HG02852 (cell line): ENCODE measurements at regions not wholly inside any gene's neighbourhood (a gene's known extent, or its start where the extent isn't known, plus 50 kb on each side); places are given as distances from the start of the nearest gene placed in this dataset.

Experiments used
- ATAC-seq: cut with Tn5 transposase; IDR thresholded peaks from one replicate; pipeline ENCODE4 v1.9.1; 2021; ENCODE audit warnings: mild to moderate bottlenecking, moderate library complexity; ENCODE audit not compliant: unreplicated experiment

DNA sequence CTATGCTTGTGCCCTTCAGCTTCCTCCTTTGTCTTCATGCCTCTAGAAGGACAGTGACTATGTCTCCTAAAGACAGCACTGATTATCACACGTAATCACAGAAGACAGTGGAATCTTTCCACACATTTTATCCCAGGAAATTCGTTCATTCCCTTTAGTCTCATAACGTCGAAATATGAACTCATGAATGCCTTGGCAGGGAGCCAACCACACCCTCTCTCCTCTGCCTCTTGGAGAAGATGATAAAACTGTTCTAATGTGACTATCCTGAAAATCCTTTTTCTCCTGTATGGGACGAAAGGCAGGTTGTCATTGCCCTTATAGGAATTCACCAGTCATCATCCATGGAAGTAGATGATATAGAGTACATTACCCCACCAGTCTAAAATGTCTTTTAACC is 726.6 kb upstream of the FANCL start:
- ATAC-seq, result no peak

- ATAC-seq, result no peak
These were observed 724.5 kb upstream of the FANCL start for GRCh38 chr2:58965602-58966001.

DNA sequence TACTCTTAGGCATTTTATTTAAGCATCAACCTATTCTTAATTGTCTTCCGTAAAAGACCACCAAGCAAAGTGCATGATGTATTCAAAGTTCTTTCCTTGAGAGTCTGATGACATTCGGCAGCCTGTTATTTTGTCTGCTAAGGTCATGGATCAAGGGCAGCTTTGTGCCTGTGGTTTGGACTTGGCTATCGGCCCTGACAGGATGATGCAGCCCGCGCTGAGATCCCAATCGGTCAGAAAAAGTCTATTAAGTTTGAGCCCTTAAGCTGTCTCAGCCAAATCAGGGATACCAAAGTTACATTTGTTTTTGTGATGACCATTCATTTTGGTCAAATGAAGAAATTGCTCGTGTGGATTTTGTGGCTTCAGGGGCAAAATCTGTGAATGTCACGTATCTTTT is 718.9 kb upstream of the FANCL start:
- ATAC-seq, result no peak

GRCh38 chr2:58957188-58957840 is 716.2 kb upstream of the FANCL start:
- no peak for ATAC-seq

- no peak for ATAC-seq
These were observed 713.8 kb upstream of the FANCL start for GRCh38 chr2:58954880-58955385.

GRCh38 chr2:58951722-58952121 is 710.6 kb upstream of the FANCL start:
- no peak for ATAC-seq

DNA sequence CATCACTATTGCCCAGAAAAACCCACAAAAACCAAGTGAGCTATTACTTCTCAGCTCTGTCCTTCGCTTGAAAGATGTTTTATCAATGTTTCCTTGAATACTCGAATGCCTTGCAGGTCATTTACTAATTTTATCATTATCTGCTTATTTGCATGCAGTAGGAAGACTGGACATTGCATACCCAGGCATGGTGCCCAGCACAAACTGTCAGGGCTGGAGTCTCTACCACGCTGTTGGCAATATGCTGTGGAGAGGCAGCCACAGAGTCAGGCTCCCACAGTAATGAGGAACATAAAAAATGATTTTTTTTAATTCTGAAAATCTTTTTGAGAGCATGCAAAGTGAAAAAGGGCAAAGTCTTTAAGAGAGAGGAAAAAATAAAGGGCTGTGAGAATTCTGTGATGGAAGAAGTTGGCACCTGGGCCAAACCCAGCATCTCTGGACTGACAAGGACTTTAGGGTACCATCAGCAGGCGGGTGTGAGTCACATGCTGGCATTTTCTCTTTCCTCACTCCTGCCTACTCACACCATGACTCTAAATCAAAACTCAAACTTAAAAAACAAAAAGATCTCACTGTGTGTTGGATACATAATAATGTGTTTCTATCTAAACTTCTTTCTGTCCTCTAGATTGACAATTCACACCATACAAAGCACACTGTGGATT is 709.8 kb upstream of the FANCL start:
- ATAC-seq, result no peak

DNA sequence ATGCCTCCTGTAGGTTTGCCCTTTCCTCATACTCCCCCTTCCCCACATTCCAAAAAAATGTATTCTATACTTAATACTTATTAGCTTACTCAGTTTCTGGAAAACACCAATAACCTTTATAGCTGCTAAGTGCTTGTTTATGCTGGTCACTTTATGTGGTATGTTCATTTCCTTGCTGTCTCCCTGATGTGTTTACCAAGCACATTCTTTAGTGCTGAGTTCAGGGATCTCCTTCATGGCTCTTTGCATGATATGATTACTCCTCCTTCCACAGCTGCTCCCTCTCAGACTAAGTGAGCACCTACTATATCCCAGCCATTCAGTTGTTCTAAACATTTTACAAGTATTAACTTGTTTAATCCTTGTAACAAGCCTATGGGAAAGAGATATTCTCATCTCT is 698.3 kb upstream of the FANCL start:
- no peak for ATAC-seq

- ATAC-seq, result no peak
These were observed 697.9 kb upstream of the FANCL start for GRCh38 chr2:58938988-58939387.

DNA sequence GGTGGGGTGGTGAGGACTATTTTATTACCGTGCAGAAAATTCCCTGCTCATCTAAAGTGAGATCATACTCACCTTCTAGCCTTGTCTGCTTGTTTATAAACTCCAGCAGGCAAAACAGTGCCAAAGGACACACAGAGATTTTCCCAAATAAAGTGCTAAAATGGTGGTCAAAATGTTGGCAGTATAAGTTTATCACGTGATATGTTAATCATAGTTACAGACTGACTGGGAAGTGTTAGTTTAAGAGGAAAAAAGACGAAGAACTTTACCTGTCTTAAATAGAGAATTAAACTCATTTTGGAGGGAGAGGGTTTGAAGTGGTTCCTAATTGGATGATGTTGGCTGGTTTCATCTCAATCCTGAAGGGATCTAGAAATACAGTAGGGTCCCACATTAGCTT is 691.7 kb upstream of the FANCL start:
- no peak for ATAC-seq

GRCh38 chr2:58930537-58930936 is 689.4 kb upstream of the FANCL start:
- no peak for ATAC-seq

GRCh38 chr2:58928973-58929372 is 687.8 kb upstream of the FANCL start:
- ATAC-seq, result no peak

- ATAC-seq, result no peak
These were observed 687.3 kb upstream of the FANCL start for GRCh38 chr2:58928391-58928790.

DNA sequence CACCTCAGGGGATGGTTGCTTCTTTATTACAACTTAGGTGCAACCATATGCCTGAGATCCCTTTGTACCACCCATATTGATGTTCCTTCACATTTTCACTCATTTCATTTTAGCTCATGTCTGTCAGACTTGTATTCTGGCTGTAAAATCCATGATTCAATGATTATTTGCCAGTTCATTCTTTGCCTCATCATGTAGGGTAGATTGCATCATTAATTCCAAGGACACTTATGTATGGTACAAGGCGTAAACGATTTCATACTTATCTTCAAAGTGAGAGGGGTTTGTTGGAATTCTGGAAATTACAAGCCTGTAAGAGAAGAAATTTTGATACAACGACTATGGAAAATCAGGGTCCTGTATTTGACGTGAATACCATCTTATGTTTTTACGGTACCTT is 685.0 kb upstream of the FANCL start:
- ATAC-seq, result no peak

DNA sequence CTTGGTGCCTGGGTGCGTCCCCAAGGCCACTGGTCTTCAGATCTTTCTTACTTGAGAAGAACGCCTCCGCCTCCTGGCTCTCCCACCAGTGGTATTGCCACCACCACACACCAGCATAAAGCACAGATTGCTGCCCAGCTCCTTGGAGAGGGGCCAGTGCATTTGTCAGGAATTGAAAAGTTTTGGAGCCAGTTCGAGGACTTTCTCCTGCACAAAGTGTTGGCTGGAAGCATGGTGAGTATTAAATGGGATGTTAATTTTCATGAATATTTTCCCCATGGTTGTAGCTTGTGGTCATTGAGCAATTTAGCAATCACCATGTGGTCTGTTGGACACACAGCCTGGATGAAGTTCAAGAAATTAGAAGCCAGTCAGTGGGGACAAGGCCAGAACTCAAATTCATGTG is 684.6 kb upstream of the FANCL start:
- ATAC-seq, result no peak

- no peak for ATAC-seq
These were observed 682.7 kb upstream of the FANCL start for GRCh38 chr2:58923869-58924268.

DNA sequence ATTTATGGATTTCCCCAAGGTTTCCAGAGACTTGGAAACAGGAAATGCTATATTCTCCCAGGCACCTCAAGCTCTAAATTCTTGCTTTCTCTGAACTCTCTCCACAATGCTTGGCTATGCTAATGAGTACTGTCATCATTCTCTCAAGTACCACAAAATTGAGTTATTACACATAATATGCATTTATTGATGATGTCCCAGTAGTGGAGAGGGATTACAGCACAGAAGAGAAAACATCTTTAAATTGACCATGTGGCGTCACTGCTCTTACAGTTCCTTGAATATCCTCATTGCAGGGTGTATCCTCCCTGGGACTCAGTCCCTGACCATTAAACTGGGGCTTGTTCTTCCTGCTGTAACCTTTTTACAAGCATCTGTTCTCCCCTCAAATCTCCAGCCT is 681.1 kb upstream of the FANCL start:
- no peak for ATAC-seq

- ATAC-seq, result no peak
These were observed 680.6 kb upstream of the FANCL start for GRCh38 chr2:58921676-58922075.

DNA sequence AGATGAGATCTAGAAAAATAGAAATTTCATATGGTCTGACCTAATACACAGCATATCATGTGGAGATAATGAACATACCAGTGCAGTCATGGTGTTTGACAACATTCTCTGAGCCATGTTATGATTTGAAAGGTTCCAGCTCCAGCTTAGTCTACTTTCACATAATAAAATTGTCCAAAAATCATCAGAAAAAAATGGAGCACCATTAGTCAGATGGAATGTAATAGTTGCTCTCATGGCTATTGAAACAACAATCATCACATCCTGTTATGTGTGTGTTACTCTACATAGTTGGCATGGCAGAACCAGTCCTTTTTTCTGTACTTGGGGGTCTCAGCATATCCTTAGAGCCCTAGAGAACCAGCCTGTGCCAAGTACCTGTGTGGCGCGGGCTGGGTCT is 678.9 kb upstream of the FANCL start:
- ATAC-seq, result no peak

DNA sequence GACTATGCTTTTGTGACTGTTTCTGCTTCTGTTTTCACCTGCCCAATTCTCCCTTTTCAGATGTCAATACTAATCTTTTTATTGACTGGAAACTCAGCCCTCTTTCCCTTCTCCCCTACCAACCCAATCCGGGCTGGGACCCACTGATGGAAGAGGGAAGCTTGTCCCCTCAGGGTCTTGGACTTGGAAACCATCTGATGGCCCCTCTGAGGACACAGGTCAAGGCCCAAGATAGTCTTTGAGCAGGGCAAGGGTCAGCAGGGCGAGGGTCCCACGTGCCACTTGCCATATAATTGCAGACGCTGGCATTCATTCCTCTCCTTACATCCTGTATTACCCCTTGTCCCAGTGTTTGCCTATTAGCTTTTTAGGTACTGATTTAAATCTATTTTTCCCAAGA is 678.2 kb upstream of the FANCL start:
- ATAC-seq, result no peak

DNA sequence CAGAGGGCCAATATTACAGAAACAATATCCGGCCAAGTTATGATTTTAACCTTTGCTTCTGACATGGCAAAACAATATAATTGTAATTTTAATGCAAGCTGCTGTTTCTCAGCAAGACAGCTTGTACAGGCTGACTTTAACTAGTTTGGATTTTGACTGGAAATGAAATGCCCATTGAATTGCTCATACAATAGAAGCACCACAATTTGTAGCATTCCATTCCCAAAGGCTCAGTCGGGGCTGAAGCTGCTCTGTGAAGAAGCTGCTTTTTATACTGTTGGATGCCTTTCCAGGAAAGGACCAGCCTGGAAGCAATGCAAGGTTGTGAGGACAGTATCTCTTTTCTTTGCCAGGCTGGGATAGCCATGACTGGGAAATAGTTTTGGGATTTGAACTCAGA is 677.0 kb upstream of the FANCL start:
- ATAC-seq, result no peak

- no peak for ATAC-seq
These were observed 676.5 kb upstream of the FANCL start for GRCh38 chr2:58917596-58917995.

- no peak for ATAC-seq
These were observed 674.9 kb upstream of the FANCL start for GRCh38 chr2:58916063-58916462.
